LoVo (cell line): ENCODE measurements at regions not wholly inside any gene's neighbourhood (a gene's known extent, or its start where the extent isn't known, plus 50 kb on each side); places are given as distances from the start of the nearest gene placed in this dataset.

Experiments
- DNase-seq: peaks from one replicate; pipeline ENCODE4 v3.0.0-alpha.2; 2016; ENCODE audit warnings: low spot score

DNA sequence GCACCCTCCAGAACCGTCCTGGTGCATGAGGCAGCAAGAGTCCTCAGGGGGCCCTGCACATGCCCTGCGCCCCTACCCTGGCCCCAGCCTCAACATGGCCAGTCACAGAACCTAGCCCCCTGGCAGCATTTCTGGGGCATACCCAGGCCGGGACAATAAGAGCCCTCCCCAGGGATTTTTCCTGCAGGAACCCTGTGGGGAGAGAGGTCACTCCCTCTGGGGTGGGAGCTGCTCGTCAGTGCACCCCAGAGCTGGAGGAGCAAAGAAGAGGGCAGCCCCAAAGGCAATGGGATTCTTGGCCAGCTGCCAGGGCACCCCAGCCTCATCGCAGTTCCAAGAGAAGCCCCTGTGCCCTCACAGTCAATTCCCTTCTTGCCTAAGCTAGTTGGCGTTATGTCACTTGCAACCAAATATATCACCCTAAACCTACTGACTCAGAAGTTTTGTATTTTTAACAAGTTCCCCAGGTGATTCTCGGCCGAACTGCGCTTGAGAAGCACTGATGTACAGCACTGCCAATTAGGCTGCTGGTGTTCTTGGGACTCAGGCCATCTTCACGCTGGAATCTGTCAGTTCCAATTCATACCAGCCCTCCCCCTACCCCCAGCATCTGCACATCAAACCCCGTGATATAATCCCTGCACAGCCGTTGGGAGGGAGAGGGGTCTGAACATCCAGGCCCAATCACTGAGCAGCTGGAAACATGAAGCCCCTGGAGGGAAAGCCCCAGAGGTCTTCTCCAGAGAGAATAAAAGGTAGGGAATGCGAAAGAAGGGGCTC is 87.5 kb upstream of the PRR20G start:
- no peak for DNase-seq

GRCh38 chr3:127374086-127375010 is 86.5 kb upstream of the PRR20G start:
- DNase-seq, result no peak

DNA sequence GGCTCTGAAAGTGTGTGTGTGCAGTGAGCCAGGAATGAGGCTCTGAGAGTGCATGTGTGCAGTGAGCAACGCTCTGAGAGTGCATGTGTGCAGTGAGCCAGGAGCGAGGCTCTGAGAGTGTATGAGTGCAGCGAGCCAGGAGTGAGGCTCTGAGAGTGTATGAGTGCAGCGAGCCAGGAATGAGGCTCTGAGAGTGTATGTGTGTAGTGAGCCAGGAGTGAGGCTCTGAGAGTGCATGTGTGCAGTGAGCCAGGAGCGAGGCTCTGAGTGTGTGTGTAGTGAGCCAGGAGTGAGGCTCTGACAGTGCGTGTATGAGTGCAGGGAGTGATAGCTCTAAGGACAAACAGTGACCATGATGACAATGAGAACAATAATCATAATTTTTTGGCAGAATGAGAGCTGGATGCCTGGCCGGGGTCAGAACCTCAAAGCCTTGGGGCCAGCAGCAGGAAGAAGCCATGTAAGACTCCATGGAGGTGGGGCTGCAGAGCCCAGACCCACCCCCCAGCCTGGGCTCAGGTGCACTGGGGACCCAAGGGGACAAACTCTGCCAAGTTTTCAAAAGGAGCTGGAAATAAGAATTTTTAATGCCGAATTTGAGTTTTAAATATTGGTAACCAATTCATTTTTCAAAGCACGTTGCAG is 85.7 kb upstream of the PRR20G start:
- DNase-seq, result no peak

- no peak for DNase-seq
Measured at GRCh38 chr3:127371846-127372245, 84.0 kb upstream of the PRR20G start.

GRCh38 chr3:127371334-127371733 is 83.5 kb upstream of the PRR20G start:
- DNase-seq, result no peak

DNA sequence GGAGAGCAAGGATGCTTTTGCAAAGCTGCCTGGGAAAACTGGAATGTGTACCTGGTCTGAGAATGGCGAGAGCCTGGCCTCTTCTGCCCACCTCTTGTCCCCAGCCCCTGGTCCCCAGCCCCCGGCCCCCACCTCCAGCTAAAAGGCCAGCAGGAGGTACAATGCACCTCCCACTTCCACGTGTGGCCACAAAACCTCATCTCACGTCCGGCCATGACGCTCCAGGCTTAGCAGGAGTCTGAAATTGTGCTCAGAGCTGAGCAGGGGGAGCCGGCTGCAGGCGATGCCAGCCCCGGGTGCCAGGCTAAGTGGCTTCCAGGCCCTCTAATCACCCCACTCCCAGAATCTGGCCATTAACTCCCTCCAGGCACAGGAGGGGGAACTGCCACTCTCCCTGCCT is 83.1 kb upstream of the PRR20G start:
- no peak for DNase-seq

- no peak for DNase-seq
Measured at GRCh38 chr3:127369356-127369935, 81.6 kb upstream of the PRR20G start.

DNA sequence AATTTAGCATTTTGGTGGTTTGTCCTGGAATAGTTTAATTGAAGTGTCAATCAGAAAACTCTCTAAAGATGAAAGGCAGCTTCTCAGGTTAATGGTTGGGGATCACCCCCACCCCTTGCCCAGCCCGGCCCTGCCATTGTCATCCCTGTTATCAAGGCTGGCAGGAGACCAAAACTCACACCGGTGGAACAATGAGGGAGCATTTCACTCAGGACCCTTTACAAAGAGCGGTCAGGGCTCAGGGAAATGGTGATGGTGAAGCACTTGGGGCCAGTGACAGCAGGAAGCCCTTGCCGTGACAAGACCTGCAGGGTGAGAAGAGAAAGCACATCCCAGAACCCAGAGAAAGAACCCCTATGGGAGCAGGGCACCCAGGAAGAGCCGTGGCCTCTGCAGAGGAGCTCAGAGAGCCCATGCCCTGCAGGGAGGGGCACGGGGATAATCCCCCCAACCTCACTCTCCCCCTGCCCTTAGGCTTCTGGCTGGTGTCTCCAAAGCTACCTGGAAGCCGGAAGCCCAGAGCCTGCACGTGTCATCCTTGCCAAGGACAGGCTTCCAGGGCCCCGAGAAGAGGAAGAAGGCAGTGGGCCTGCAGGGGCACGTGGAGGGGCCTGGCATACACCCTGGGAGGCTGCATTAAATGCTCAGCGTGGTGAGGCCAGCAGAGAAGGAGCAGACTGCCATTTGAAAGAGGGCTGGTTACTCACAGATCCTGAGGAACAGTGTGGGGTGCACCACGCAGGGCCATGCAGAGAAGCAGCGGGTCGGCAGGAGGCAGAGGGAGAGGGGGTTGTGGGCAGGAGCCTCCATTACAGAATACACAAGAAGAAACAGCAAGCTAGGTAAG is 80.6 kb upstream of the PRR20G start:
- DNase-seq, result no peak

- DNase-seq, result no peak
Measured at GRCh38 chr3:127367593-127367992, 79.7 kb upstream of the PRR20G start.

DNA sequence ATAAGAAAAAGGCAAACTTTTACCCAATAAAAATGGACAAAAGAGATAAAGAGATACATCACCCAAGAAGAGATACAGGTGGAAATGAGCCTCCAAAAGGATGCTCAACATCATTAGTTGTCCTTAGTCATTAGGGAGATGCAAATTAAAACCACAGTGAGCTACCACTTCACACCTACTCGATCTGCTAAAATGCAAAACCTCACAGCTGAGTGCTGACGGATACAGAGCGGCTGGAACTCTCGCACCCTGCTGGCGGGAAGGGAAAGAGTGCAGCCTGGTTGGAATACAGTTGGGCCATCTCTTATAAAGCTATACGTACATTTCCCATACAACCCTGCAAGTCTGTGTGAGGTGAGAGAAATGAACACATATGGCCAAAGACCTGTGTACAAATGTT is 78.5 kb upstream of the PRR20G start:
- no peak for DNase-seq

- no peak for DNase-seq
Measured at GRCh38 chr3:127365163-127365798, 77.4 kb upstream of the PRR20G start.

DNA sequence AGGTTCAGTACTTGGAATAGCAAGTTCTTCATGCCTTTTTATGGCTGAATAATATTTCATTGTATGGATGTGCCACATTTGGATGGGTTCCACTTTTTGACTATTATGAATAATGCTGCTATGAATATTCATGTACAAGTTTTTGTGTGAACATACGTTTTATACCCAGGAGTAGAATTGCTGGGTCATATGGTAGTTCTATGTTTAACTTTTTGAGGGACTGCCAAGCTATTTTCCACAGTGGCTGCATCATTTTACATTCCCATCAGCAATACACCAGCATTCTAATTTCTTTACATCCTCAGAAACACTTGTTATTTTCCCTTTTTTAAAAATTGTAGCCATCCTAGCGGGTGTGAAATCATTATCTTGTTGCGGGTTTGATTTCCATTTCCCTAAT is 76.0 kb upstream of the PRR20G start:
- no peak for DNase-seq

GRCh38 chr3:127363171-127363570 is 75.3 kb upstream of the PRR20G start:
- no peak for DNase-seq

DNA sequence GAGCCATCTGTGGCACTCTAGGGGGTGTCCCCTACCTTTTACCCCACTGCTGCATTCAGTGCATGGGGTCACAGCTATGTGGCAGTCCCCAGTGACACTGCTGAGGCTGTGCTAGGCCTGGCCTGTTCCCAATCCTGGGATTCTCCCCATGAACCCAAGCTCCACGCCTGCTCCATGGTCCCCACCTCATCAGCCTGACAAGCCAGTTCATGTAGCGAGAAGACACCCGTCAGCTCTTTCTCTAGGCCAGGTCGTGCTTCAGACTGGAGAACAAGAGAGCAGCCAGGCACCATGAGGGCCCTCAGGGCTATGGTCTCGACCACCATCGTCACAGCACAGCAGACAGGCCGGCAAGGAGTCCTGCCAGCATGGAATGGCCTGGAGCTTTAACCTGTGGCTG is 72.8 kb upstream of the PRR20G start:
- DNase-seq, result no peak

- DNase-seq, result no peak
Measured at GRCh38 chr3:127358641-127359040, 70.8 kb upstream of the PRR20G start.

DNA sequence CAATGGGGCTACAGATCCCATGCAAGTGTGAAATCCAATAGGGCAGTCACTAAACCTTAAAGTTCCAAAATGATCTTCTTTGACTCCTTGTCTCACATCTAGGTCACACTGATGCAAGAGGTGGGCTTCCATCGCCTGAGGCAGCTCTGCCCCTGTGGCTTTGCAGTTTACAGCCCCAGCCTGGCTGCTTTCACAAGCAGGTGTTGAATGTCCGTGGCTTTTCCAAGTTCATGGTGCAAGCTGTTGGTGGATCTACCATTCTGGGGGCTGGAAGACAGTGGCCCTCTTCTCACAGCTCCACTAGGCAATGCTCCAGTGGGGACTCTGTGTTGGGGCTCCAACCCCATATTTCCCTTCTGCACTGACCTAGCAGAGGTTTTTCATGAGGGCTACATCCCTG is 68.5 kb upstream of the PRR20G start:
- DNase-seq, result no peak

DNA sequence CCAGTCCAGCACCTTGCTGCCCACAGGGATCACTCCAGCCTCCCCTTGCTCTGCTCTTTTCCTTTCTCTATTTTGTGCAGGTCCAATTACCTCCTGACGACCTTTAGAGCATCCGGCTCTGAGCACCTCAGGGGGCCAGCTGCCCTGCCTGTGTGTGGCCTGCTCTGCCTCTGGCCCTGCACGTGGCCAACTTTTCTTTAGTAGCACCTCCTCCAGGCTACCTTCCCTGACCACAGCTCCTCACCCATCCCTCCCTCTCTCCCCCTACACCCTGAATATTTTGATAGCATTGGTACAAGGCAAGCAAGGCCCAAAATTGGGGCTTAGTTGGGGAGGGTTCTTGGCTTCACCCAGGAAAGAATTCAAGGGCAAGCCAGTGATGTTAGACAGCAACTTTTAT is 66.9 kb upstream of the PRR20G start:
- no peak for DNase-seq

- DNase-seq, result no peak
Measured at GRCh38 chr3:127352612-127353011, 64.8 kb upstream of the PRR20G start.

DNA sequence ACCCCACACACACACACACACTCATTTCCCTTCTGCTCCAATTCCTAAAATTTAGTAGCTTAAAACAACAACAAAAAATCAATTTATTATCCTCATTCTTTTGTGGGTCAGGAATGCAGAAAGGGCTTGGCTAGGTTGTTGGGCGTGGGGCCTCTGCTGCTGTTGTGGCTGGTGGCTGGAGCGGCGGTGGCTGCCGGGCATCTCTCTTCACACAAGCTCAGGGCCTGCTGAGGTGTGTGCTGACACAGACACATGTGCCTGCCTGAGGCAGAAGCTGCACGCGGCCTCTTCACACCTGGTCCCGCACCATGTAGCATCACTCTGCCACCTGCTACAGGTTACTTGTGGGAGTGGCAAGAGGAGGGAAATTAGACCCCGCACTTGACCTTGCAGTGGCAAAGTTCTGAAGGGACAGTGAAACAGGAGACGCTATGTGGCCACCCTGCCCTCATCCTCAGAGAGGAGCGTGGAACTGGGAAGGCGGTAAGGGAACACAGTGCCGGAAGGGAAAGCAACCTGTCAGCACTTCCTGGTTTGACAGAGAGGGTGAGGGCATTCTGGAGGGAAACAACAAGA is 64.0 kb upstream of the PRR20G start:
- no peak for DNase-seq

DNA sequence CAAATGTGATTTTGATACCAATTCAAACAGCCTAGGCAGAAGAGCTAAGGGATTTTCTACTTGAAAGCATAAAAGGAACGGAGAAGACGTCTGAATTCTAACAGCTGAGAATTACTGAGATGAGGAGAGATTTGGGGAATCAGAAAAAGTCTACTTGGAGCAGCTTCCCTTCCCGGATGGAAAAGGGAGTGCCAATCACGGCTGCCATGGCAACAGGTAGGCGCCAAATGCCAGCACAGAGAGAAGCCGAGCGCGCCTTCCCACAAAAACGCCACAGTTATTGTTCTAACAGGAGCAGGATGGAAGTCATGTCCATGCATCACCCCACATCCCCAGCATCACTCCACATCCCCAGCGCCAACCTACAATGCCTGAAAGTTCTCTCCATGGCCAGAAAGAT is 63.5 kb upstream of the PRR20G start:
- no peak for DNase-seq
